SHP77 (cell line): ENCODE measurements at regions not wholly inside any gene's neighbourhood (a gene's known extent, or its start where the extent isn't known, plus 50 kb on each side); places are given as distances from the start of the nearest gene placed in this dataset.
"Not testable (repeated sequence)": the region's sequence is repeated elsewhere in the genome, so short reads cannot be mapped to it uniquely, and the experiment has no call there.

Source experiments
- DNase-seq, 2 experiments: peaks; one replicate each; lab custom pipeline; 2025; lab: John Stamatoyannopoulos, UW

DNA sequence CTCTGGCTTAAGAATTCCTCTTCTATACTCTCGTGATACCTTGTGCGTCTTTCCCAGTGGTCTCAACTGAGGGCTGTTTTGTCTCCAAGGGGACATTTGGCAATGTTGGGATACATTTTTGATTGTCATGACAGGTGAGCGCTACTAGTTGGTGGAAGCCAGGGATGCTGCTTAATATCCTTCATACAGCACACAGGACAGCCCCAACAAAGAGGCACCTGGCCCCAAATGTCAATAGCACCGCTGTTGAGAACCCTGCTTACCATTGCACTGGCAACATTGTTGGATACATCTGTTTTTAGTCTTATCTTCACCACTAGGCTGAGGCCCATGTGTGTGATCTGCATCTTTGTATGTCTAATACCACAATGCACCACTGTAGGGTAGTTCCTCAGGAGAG lies 114.1 kb downstream of the C9orf152 start:
- DNase-seq = no peak

DNA sequence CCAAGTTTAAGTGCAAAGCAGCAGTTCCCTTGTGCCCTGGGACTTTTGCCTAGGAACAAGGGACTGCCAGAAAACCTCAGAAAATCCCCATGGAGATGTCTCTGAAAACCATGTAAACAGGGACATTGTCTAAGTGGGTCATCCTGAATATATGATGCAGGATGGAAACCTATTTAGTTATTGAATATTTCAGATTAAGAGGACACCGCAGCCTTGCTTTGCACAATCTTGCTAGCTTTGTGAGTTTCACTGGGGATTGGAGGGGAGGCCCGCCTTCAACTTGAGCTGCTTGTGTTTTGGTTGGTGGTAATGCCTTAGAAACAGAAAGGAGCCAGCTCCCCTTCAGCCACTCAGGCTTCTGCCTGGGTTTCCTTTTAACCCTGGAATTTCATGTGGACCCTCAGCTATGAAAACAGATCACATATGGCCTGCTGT lies 112.8 kb downstream of the C9orf152 start:
- DNase-seq = no peak

DNA sequence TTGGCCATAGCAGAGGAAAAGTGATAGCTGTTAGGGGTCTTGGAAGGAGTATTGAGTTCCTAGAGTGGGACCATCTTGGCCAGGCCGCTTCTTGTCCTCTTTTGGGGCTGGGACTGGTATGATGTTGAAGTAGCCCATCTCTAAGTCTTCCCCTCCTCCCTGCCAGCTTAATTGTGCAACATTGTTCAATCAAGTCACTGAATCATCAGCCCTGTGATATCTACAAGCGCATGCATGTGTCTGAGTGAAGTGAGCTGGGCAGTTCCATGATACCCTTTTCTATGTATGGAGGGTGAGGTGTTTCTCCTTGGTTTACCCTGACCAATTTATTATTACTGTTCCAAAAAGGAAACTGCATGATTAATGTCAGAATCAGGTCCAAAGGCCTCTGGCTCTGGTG lies 112.2 kb downstream of the C9orf152 start:
- no peak for DNase-seq

DNA sequence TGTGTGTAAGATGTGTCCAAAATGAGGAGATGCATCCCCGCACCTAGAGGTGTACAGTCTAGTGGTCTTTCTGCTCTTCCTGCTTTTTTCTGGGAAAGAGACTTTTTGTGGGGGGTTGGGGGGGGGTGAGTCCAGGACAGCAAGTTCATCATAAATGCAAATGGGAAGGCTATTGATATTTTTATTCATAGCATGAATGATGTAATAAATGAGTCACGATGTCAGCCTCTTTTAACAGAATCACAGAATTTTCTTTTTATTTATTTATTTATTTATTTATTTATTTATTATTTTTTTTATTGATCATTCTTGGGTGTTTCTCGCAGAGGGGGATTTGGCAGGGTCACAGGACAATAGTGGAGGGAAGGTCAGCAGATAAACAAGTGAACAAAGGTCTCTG lies 111.3 kb downstream of the C9orf152 start:
- DNase-seq = not testable (repeated sequence)

DNA sequence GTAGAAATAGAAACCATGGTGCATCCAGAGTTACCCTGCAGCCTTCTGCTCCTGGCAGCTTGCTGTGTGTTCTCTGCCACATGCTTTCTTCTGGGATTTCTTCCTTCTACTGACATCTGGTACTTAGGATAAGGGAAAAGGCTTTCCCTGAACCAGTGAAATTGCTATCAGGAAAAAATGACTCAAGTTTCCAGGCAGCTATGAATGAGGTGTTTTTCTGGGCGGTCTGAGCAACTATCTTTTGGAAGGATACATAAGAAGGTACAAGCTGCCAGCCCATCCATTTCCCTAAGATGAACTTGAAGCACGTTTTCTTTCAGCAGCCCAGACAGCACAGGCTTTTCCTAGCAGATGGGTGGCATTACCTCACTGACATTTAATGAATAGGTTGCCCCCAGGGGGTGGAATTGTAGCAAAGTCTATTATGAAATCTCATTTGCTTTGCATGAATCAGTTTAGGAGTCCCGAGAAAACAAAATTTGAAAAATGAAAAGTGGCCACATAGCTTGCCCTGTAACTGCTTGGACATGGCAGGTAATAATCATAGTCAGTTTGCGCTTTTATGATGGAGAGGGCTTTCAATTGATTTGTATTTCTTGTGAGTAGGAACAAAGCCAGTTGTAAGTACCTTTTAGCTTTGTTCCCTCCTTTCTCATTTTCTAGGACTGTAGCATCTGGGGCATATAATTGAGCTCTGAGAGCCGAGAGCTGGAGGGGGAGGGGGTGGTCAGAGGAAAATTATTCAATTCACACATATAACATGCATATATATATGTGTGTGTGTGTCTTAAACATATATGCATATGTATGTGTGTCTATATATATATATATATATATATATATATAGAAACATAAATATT lies 108.5 kb downstream of the C9orf152 start:
- no peak for DNase-seq

DNA sequence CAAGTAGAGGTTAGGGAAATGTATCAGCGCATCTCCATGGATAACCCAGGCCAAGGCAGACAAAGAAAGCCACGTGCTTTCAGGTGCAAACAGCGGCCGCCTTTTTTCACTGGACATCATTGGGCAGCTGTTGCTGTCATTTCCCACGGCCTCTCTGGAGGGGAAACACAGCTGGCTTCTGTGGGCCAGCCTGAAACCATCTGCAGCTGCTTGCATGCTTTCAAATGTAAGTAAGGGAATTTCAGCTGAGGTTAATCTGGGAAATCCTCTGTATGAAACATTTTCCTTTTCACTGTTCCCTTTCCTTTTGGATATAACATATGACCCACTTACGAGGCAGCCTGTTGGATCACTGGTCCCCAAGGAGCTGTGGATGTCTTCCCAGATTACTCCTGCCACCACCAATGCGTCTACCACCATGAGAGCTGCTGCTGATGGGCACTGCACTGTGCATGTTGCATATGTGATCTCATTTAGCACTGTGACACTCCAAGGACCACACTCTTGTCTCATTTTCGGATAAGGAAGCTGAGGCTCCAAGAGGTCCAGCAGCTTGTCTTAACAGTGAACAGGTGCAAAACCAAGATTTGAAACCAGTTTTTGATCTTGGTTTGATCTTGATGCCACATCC lies 106.3 kb downstream of the C9orf152 start:
- no peak for DNase-seq

DNA sequence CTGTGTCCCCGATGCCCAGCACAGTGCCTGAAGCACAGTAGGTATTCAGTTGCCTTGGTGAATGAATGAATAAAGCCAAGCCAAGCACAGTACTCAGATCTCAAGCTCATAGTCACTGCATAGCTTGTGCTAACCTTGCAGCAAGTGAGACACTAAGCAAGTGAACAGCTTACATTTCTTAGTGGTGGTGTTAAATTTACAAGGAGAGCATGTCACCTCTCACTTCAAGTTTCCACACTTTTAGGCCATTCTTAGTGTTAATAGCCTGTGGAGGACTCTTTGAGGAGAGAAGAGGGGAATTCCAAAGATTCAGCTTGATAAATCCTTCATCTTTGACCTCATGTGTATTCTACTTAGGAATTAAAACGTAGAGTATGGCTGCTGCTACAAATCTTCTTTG lies 104.7 kb downstream of the C9orf152 start:
- DNase-seq = no peak

DNA sequence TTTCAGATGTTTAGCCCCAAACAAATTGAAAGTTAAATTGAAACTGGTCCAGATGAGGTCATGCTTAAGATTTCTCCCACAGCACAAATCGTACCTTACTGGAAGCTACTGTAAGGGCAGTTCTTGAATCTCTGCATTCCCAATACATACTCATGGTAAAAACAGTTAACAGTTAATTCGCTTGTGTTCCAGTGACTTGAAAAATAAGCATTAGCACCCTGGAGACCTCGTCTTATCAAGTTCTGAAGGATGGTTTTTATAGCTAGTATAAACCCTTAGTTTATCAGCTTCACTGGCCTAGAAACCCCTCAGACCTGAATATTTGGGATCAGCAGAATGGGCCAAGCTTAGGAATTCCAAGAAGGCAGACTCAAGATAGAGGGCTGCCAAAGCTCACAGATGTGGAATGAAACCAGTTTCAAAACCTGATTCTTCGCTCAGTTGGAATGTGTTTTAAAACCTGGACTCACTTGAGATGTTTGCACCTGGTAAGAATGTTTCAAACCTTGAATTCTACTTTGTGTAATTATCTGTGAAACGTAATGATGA lies 103.6 kb downstream of the C9orf152 start:
- no peak for DNase-seq

DNA sequence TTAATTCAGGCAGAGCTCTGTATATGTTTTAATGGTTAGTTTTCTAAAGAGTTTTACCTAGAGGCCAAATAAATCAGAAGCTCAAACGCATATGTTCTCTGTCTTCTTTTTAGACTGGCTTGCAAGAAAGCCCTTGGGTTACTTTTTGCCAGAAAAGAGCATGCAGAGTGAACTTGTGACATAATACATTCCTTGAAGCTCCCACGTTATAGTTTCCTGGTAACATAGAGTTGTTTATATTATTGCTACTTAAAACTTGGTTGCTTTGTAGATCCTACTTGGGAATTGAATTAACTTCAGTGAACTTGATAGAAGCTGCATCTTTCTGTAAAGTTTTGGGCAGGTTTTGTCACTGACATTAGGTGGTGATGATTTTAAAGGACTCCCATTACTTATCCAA lies 102.9 kb downstream of the C9orf152 start:
- DNase-seq = no peak

DNA sequence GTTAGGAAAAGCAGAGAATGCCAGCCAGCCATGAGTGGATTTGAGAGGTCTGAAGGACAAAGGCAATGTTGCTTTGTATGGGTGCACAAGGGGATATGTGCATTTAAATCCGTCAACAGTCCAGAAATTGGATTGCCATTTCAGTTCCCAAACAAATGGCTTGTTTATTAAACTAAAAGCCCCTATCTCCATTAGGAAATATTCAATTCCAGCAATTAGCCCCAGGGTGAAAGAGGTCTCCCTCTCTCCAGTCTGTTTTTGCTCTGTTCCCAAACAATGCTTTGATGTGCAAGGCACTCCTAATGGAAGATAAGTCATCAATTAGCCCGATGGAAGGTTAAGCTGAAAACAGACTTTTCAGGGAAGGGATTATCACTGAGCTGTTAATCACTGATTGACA lies 101.3 kb downstream of the C9orf152 start:
- DNase-seq = no peak

DNA sequence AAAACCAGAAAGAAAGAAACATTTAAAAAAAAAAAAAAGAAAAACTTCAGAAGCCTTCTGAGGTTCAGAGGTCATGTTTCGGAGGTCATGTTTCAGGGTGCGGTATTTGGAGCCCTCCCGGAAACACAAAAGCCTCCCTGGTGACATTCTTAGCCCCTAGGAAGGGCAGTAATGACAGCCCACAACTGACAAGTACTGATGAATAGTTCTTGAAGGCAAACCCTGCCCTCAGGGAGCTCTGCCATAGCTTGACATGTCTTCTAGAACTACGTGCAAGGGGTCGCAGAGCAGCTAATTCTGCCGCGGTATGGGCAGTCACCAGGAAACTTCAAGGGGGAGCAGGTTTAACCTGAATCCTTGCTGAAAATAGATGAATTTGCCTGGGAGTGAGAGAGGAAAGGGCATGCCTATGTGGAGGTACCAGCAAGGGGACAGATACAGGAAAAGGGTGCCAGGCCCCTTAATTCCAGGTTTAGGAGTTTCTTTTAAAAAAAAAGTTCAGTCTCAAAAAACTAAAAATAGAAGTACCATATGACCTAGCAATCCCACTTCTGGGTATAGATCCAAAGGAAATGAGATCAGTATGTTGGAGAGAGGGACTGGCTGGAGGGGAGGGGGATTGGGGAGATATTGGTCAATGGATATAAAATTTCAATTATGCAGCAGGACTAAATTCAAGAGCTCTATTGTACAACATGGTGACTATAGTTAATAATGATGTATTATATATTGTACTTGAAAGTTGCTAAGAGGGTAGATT lies 98.4 kb downstream of the C9orf152 start:
- no peak for DNase-seq

DNA sequence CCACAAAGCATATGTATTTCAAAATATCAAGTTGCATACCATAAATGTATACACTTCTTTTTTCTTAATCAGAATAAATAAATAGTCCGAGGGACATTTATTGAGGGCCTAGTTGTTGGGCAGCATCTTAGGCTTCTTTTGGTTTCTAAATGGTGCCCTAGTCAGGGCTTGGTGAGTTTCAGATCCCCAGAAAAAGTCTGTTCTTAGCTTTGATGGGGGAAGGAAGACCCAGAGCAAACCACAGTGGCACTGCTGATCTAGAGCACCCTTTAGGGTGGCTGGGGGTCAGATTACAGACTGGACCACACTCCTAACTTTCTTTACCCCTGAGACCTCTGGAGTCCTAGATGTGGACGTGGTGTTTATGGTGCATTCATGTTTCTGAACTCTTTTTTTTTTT lies 97.8 kb downstream of the C9orf152 start:
- DNase-seq = no peak

DNA sequence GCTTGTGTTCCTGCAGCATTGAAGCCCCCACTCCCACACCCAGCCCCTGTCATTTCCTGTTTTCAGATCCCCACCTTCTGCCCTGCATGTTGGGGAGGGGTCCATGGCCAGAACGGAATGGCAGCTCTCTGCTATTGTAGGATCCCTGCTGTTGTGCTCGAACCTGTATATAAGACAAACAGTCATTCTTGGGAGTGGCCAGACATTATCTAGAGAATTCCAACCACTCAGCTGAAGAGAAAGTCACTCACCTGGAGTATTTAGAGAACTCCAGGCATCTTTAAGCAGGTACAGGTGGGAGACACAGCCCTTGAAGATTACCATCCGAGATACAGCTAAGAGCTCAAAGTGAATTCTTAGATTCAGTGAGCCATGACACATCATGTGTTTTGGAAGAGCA lies 96.1 kb downstream of the C9orf152 start:
- no peak for DNase-seq

DNA sequence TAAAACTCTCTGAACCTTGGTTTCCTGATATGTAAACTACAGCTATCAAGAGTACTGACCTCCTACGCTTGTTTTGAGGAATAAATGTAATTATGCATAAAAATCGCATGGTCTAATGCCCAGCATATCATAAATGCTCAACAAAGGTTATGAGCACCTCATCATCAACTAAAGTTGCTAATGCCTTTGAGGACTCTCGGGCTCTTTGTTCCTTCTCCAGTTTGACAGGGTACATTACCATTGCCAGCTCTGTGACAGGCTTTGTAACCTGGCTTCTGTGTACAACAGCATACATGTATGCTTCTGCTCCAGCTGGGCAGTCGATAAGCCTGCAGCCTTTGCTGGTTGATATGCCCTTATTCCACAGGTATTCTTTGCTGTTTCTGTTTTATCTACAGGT lies 95.2 kb downstream of the C9orf152 start:
- DNase-seq = no peak

DNA sequence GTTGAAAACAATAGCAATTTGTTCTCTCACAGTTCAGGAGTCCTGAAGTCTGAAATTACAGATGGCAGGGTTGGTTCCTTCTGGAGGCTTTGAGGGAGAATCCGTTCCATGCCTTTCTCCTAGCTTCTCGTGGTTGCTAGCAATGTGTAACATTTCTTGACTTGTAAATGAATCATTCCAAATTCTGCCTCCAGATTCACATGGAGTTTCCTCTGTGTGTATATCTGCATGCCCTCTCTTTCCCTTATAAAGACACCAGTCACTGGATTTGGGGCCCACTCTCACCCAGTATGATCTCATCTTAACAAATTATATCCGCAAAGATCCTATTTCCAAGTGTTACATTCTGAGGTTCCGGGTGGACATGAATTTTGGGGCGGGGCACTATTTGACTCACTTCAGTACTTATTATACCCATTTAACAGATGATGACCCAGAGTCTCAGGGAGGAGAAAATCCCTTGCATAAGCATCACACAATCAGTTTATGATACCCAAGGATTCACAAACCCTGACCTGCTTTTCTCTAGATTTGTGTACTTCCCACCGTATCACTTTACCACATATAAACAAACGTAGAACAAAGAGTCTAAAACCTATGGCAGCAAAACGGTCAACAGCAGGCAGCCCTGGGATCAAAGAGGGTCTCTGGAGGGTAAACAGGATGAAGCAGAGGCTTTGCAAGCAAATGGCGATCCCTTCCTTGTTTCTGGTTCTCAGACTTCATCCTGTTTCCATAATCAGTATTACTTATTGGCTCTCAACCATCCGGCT lies 93.7 kb downstream of the C9orf152 start:
- DNase-seq = no peak

DNA sequence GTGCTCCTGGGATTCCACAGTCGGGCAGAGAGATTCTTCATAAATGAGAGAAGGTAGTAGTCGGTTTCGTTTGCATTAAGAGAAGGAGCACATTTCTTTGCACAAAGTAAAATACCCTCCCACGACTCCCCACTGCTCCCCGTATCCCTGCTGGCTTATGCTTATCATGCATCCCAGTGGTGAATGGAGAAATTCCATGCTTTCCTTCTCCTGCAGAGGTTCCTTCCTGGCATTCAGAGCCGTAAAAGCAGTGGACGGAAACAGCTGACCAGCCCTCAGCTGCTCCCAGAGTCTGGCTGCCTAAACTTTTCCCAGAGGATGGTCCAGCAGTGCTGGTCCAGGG lies 93.1 kb downstream of the C9orf152 start:
- DNase-seq = no peak

DNA sequence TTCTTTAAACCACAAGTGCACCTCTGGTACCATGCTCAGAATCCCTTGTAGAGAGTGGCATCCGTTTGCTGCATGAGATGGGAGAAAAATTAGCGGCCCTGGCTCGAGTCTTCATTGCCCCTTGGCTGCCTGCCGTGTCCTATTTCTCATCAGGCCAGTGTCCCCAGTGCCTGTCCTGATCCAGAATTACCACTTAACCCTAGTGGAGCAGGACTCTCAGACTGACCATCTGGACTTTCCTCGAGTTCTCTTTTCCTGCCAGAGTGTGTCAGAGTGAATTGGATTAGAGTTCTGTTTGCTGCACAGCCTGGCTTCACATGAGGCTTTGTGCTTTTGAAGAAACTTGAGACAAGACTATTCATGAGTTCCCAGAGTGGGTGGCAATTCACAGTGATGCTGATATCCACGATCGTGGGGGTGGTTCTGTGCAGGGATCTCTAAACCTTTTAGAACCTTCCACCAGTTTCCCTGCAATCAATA lies 92.6 kb downstream of the C9orf152 start:
- no peak for DNase-seq

DNA sequence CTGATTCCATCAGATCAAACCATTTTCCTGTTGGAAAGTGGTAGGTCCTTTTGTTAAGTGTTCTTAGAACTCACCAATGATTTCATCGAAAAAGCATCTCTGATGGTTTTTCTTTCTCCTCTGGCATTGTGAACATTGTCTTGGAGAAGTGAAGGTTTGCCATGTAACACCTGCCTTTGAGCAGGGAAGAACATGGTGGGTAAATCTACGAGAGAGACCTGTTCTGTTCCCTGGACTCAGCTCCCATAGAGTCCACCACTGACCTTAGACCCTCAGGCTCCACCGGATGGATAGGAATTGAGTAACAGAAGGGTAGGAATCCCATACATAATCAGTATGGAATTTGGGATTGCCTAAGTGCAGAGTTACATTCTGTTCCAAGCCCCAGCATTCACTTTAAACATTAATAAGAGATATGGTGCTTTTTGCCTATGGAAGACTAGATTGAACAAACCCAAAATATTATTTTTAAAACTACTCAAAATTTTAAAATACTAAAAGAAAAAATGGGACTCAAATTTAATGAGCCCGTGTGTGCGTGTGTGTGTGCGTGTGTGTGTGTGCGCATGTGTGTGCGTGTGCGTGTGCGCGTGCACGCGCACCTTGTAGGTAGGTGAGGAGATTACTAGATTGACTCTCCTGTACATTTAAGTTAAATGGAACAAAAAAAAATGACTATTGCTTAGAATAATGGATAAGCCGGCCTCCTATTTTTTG lies 92.0 kb downstream of the C9orf152 start:
- no peak for DNase-seq

DNA sequence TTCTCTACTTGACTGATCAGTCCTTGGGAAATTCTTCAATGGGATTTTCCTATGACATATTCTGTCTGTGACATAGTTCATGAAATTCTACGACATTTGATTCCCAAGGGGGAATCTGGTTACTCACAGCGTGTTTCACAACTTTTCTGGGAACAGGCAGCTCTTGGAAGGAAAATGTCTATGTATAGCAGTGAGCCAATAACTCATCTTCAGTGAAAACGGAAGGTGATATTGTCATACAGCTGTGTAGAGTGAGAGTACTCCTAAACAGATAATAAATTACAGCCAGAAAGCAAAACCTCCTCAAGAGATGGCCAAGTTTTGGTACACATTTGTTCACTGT lies 91.4 kb downstream of the C9orf152 start:
- DNase-seq = no peak

DNA sequence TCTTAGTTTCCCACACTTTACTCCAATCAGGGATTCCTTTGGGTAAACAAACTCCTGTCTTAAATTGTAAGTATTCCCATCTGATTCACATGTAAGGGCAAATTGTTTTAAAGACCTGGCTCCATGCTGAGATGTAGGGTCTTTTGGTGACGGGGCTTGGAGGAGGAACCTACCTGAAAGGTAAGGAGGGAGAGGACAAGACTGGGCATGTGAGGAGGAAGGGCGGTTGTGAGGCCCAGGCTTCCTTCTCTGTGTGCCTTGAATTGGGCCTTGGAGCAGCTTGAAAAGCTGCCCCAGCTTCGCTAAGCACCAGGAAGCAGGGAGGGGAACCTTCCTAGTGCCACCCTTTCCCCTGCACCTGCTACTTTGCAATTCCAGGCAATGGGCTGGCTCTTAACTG lies 86.8 kb downstream of the C9orf152 start:
- DNase-seq = no peak
